H1 (cell line): ENCODE measurements at regions not wholly inside any gene's neighbourhood (a gene's known extent, or its start where the extent isn't known, plus 50 kb on each side); places are given as distances from the start of the nearest gene placed in this dataset.

ENCODE experiments used
- CTCF ChIA-PET: fragments of 300-600 bp; sonication (Branson Sonifier 250); formaldehyde crosslinking; loops from one replicate; lab custom pipeline; 2021; ENCODE audit not compliant: partially characterized antibody; lab: Charles Lee
- POLR2A ChIA-PET: fragments of 300-600 bp; sonication (Branson Sonifier 250); formaldehyde crosslinking; loops from one replicate; lab custom pipeline; 2021; ENCODE audit warnings: inconsistent platforms; ENCODE audit not compliant: partially characterized antibody; lab: Charles Lee
- DNase-seq, 2 experiments: peaks; one replicate each; pipeline versions ENCODE4 v3.0.0 to v3.0.0-alpha.2; 2010 to 2022; ENCODE audit warnings: low spot score in 2 of 2, low read depth in 1 of 2, mixed read lengths in 1 of 2
- FAIRE-seq: peaks from 2 replicates; lab custom pipeline; 2011; peaks lifted over from hg19 to GRCh38; lab: Jason Lieb, UNC
- H2AFZ ChIP-seq: 2 replicates; pipeline ENCODE4 v1.8.1; 2012; ENCODE audit warnings: low read length, inconsistent platforms
- H2AK5ac ChIP-seq: 2 replicates; pipeline ENCODE4 v1.6.1; 2013; ENCODE audit warnings: low read depth, low read length
- H2BK120ac ChIP-seq: replicated peaks from 2 replicates; pipeline ENCODE3; 2013; ENCODE audit warnings: low read depth, low read length, inconsistent platforms
- H2BK12ac ChIP-seq: 2 replicates; pipeline ENCODE4 v1.6.1; 2013; ENCODE audit warnings: low read depth, low read length
- H2BK15ac ChIP-seq: 2 replicates; pipeline ENCODE4 v1.6.1; 2013; ENCODE audit warnings: low read length
- H2BK20ac ChIP-seq: 2 replicates; pipeline ENCODE4 v1.6.1; 2013; ENCODE audit warnings: low read length
- H2BK5ac ChIP-seq: 2 replicates; pipeline ENCODE4 v1.6.1; 2013; ENCODE audit warnings: low read depth, low read length
- H3K14ac ChIP-seq: 2 replicates; pipeline ENCODE4 v1.6.1; 2013; ENCODE audit warnings: inconsistent platforms; ENCODE audit not compliant: insufficient read length
- H3K18ac ChIP-seq: 2 replicates; pipeline ENCODE4 v1.6.1; 2013; ENCODE audit warnings: low read length; ENCODE audit errors: extremely low read depth
- H3K23ac ChIP-seq: 2 replicates; pipeline ENCODE4 v1.6.1; 2013; ENCODE audit warnings: inconsistent platforms; ENCODE audit not compliant: insufficient read length
- H3K23me2 ChIP-seq: 2 replicates; pipeline ENCODE4 v1.6.1; 2013; ENCODE audit warnings: low read depth, low read length
- H3K27ac ChIP-seq: 2 replicates; pipeline ENCODE4 v1.6.1; 2011; ENCODE audit warnings: low read depth, low read length, inconsistent platforms
- H3K27me3 ChIP-seq, 4 experiments: replicated peaks in 1 of 4; 1 replicate in 1 of 4; 2 replicates in 3 of 4; pipeline versions ENCODE4 v1.6.1 to v1.8.1; 2011 to 2013; ENCODE audit warnings: low read length in 3 of 4, mild to moderate bottlenecking in 3 of 4, inconsistent platforms in 2 of 4, mixed read lengths in 2 of 4, moderate library complexity in 1 of 4; ENCODE audit not compliant: control insufficient read depth in 3 of 4, insufficient read depth in 3 of 4; ENCODE audit errors: extremely low read depth in 1 of 4
- H3K36me3 ChIP-seq, 4 experiments: 2 replicates each; pipeline versions ENCODE4 v1.6.1 to v1.8.1; 2011 to 2013; ENCODE audit warnings: mild to moderate bottlenecking in 4 of 4, low read length in 3 of 4, moderate library complexity in 2 of 4, control low read depth in 1 of 4, inconsistent platforms in 1 of 4; ENCODE audit not compliant: insufficient read depth in 4 of 4, control insufficient read depth in 2 of 4
- H3K4ac ChIP-seq: replicated peaks from 2 replicates; pipeline ENCODE3; 2013; ENCODE audit warnings: low read length, low read depth, mixed read lengths, inconsistent platforms; ENCODE audit not compliant: insufficient read length
- H3K4me1 ChIP-seq, 4 experiments: replicated peaks in 1 of 4; 1 replicate in 1 of 4; 2 replicates in 3 of 4; pipeline versions ENCODE4 v1.6.1 to v1.8.1; 2011 to 2013; ENCODE audit warnings: low read length in 3 of 4, inconsistent platforms in 2 of 4, mixed read lengths in 1 of 4; ENCODE audit not compliant: insufficient read depth in 4 of 4, control insufficient read depth in 3 of 4
- H3K4me2 ChIP-seq, 2 experiments: 2 replicates each; pipeline versions ENCODE4 v1.6.1 to v1.8.1; 2011 to 2013; ENCODE audit warnings: low read depth in 2 of 2, low read length in 2 of 2, control low read depth in 1 of 2, inconsistent platforms in 1 of 2, mild to moderate bottlenecking in 1 of 2; ENCODE audit not compliant: insufficient read depth in 1 of 2
- H3K4me3 ChIP-seq, 4 experiments: fragments of 200-600, 300-600 bp in 1 of 4; sonication (generic), shearing (Covaris generic), sonication (Bioruptor Twin) in 1 of 4; 2 replicates each; pipeline versions ENCODE4 v1.5.1 to v1.8.1; 2011 to 2016; ENCODE audit warnings: low read length in 4 of 4, low read depth in 3 of 4, control low read depth in 2 of 4, inconsistent platforms in 2 of 4, mild to moderate bottlenecking in 2 of 4, mixed read lengths in 1 of 4, moderate library complexity in 1 of 4; ENCODE audit not compliant: insufficient read depth in 2 of 4; ENCODE audit errors: extremely low read depth in 1 of 4
- H3K56ac ChIP-seq: replicated peaks from 2 replicates; pipeline ENCODE3; 2013; ENCODE audit warnings: low read depth, mild to moderate bottlenecking, mixed read lengths, low read length, inconsistent platforms; ENCODE audit not compliant: insufficient read length
- H3K79me1 ChIP-seq: 2 replicates; pipeline ENCODE4 v1.6.1; 2013; ENCODE audit warnings: low read depth, low read length, control low read depth
- H3K79me2 ChIP-seq, 2 experiments: 2 replicates each; pipeline versions ENCODE4 v1.6.1 to v1.8.1; 2012 to 2013; ENCODE audit warnings: low read length in 2 of 2, mild to moderate bottlenecking in 2 of 2, inconsistent platforms in 1 of 2; ENCODE audit not compliant: insufficient read depth in 2 of 2, control insufficient read depth in 1 of 2
- H3K9ac ChIP-seq, 4 experiments: replicated peaks in 1 of 4; 1 replicate in 1 of 4; 2 replicates in 3 of 4; pipeline versions ENCODE4 v1.6.1 to v1.8.1; 2011 to 2013; ENCODE audit warnings: low read depth in 3 of 4, low read length in 3 of 4, control low read depth in 2 of 4, mild to moderate bottlenecking in 2 of 4, moderate library complexity in 2 of 4, inconsistent platforms in 1 of 4; ENCODE audit errors: extremely low read depth in 1 of 4
- H3K9me3 ChIP-seq, 2 experiments: 2 replicates each; pipeline versions ENCODE4 v1.6.1 to v1.8.1; 2012 to 2013; ENCODE audit warnings: mild to moderate bottlenecking in 2 of 2, moderate library complexity in 2 of 2, control low read depth in 1 of 2, inconsistent platforms in 1 of 2, low read depth in 1 of 2, low read length in 1 of 2, mixed read lengths in 1 of 2; ENCODE audit not compliant: insufficient read depth in 2 of 2
- H4K20me1 ChIP-seq, 2 experiments: replicated peaks in 1 of 2; 2 replicates each; pipeline versions ENCODE3 to v1.8.1; 2011 to 2013; ENCODE audit warnings: inconsistent platforms in 2 of 2, low read length in 2 of 2, mild to moderate bottlenecking in 1 of 2; ENCODE audit not compliant: insufficient read depth in 2 of 2, control insufficient read depth in 1 of 2
- H4K5ac ChIP-seq: 2 replicates; pipeline ENCODE4 v1.6.1; 2013; ENCODE audit warnings: low read length, low read depth, mixed read lengths, inconsistent platforms; ENCODE audit not compliant: insufficient read length
- H4K8ac ChIP-seq: 2 replicates; pipeline ENCODE4 v1.8.0; 2013; ENCODE audit warnings: mild to moderate bottlenecking, moderate library complexity, low read length, inconsistent platforms; ENCODE audit not compliant: insufficient read depth; ENCODE audit errors: extremely low read depth
- H4K91ac ChIP-seq: replicated peaks from 2 replicates; pipeline ENCODE3; 2013; ENCODE audit warnings: low read length, mixed read lengths, inconsistent platforms; ENCODE audit not compliant: insufficient read length
- ATF2 ChIP-seq: IDR thresholded peaks from 2 replicates; pipeline ENCODE4 v1.6.1; 2012; ENCODE audit warnings: low read length, inconsistent platforms
- EGR1 ChIP-seq: IDR thresholded peaks from 2 replicates; pipeline ENCODE4 v1.6.1; 2011; ENCODE audit warnings: low read depth, low read length, borderline replicate concordance
- RBBP5 ChIP-seq: IDR thresholded peaks from 2 replicates; pipeline ENCODE4 v1.7.1; 2012; ENCODE audit warnings: low read depth, mild to moderate bottlenecking, inconsistent platforms, low read length, moderate library complexity, borderline replicate concordance
- WGBS, 2 experiments: shearing (Covaris generic) in 1 of 2; methylation state at CpG; one replicate each; pipeline versions ENCODE4 v1.1.6 to v1.1.7; 2013 to 2015; ENCODE audit warnings: low lambda C conversion rate in 2 of 2, mixed read lengths in 2 of 2, inconsistent platforms in 1 of 2, low coverage in 1 of 2, missing lambda C conversion rate in 1 of 2; ENCODE audit not compliant: insufficient replicate concordance in 2 of 2, insufficient coverage in 1 of 2, insufficient read length in 1 of 2; ENCODE audit errors: extremely low coverage in 1 of 2, missing lambda C conversion rate in 1 of 2; 5-methylcytosine and 5-hydroxymethylcytosine counted together
- TF ChIP-seq, protein P1 (sequence below): IDR thresholded peaks from 2 replicates; pipeline ENCODE4 v1.6.1; 2011; ENCODE audit warnings: low read depth, mild to moderate bottlenecking, low read length; ENCODE audit not compliant: insufficient read depth

GRCh38 chr3:168384990-168385389 lies 289.3 kb upstream of the GOLIM4 start:
- no peaks in the 10 kb centered on the region for H3K27me3 ChIP-seq
- no peak overlapping the region for H2BK120ac ChIP-seq
- no peak overlapping the region for H3K23ac ChIP-seq
- no peak overlapping the region for H3K4ac ChIP-seq
- no peak overlapping the region for H2AFZ ChIP-seq
- H4K20me1 ChIP-seq: no peaks in the 10 kb centered on the region
- no peaks in the 10 kb centered on the region for H3K9me3 ChIP-seq
- H2BK20ac ChIP-seq: no peak overlapping the region
- no peak overlapping the region for H2BK15ac ChIP-seq
- no peak overlapping the region for H3K14ac ChIP-seq
- H3K9ac ChIP-seq: no peak overlapping the region
- H4K91ac ChIP-seq: no peak overlapping the region
- H3K4me2 ChIP-seq: no peak overlapping the region
- TF ChIP-seq, protein P1, sequence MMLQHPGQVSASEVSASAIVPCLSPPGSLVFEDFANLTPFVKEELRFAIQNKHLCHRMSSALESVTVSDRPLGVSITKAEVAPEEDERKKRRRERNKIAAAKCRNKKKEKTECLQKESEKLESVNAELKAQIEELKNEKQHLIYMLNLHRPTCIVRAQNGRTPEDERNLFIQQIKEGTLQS: no peak
- TF ChIP-seq ATF2: no peak
- TF ChIP-seq RBBP5: no peak
- no peak for TF ChIP-seq EGR1
- H3K4me1 ChIP-seq: 0 out of 7 replicates have a peak, but pooled peaks cover 0 to 3% (median 0%) of the 10 kb centered on the region in 4 experiments
- no peaks in the 10 kb centered on the region for H3K79me1 ChIP-seq
- FAIRE-seq: no peak
- H3K23me2 ChIP-seq: no peaks in the 10 kb centered on the region
- no peak for DNase-seq
- no peak overlapping the region for H3K56ac ChIP-seq
- no peak overlapping the region for H2BK5ac ChIP-seq
- H2BK12ac ChIP-seq: no peak overlapping the region
- ChIA-PET POLR2A (no interaction called here), CTCF (interaction anchor here (0.6 to 1.5 kb wide), 6 partner anchors 11 to 463 kb away, joined by 3 to 4 read pairs (median 3); no protein-coding TSS in a partner anchor)
- no peaks in the 10 kb centered on the region for H3K36me3 ChIP-seq
- no peak overlapping the region for H3K27ac ChIP-seq
- H4K5ac ChIP-seq: no peak overlapping the region
- H2AK5ac ChIP-seq: no peak overlapping the region
- H3K4me3 ChIP-seq: no peak overlapping the region
- 71% methylated on average over 7 of the region's 7 CpGs; no CpG with 5 or more reads in 1 of the 2 experiments for WGBS, 2 experiments
- H3K79me2 ChIP-seq: no peaks in the 10 kb centered on the region
- no peak overlapping the region; the same call in 1 of the 2 replicates for H3K18ac ChIP-seq
- H4K8ac ChIP-seq: peak overlapping the region; percentile 36; the same call in 1 of the 2 replicates
